KMS-11 (cell line): ENCODE measurements at regions not wholly inside any gene's neighbourhood (a gene's known extent, or its start where the extent isn't known, plus 50 kb on each side); places are given as distances from the start of the nearest gene placed in this dataset.

ENCODE experiments used
- H2AFZ ChIP-seq: fragments of 200-600 bp; sonication (generic); 2 replicates; pipeline ENCODE4 v1.6.1; 2016; ENCODE audit warnings: antibody characterized with exemption, mixed run types, low read depth
- H3K27ac ChIP-seq: fragments of 200-600 bp; sonication (generic); 2 replicates; pipeline ENCODE4 v1.6.1; 2016; ENCODE audit warnings: mild to moderate bottlenecking, mixed run types
- H3K27me3 ChIP-seq: fragments of 200-600 bp; sonication (generic); 2 replicates; pipeline ENCODE4 v1.6.1; 2017; ENCODE audit warnings: mild to moderate bottlenecking, low read depth, mixed run types, moderate library complexity; ENCODE audit not compliant: insufficient read depth
- H3K36me3 ChIP-seq: fragments of 200-600 bp; sonication (generic); 2 replicates; pipeline ENCODE4 v1.6.1; 2017; ENCODE audit warnings: mild to moderate bottlenecking, mixed run types; ENCODE audit not compliant: insufficient read depth
- H3K4me1 ChIP-seq: fragments of 200-600 bp; sonication (generic); 2 replicates; pipeline ENCODE4 v1.6.1; 2016; ENCODE audit warnings: mild to moderate bottlenecking, low read depth, mixed run types; ENCODE audit not compliant: poor library complexity, severe bottlenecking
- H3K4me2 ChIP-seq: fragments of 200-600 bp; sonication (generic); 2 replicates; pipeline ENCODE4 v1.7.0; 2016; ENCODE audit warnings: mild to moderate bottlenecking, mixed run types
- H3K4me3 ChIP-seq: fragments of 200-600 bp; sonication (generic); IDR thresholded peaks from 2 replicates; pipeline ENCODE4 v1.6.1; 2017; ENCODE audit warnings: low read depth, low read length, mixed read lengths; ENCODE audit not compliant: insufficient read depth
- H3K79me2 ChIP-seq: fragments of 200-600 bp; sonication (generic); 2 replicates; pipeline ENCODE4 v1.6.1; 2016; ENCODE audit warnings: low read depth, mixed run types; ENCODE audit not compliant: insufficient read depth
- H3K9ac ChIP-seq: fragments of 200-600 bp; sonication (generic); 2 replicates; pipeline ENCODE4 v1.6.1; 2016; ENCODE audit warnings: mild to moderate bottlenecking, mixed run types
- H4K20me1 ChIP-seq: fragments of 200-600 bp; sonication (generic); 2 replicates; pipeline ENCODE4 v1.6.1; 2016; ENCODE audit warnings: mild to moderate bottlenecking, mixed run types; ENCODE audit not compliant: insufficient read depth
- CTCF ChIP-seq: fragments of 200-600 bp; sonication (generic); conservative IDR thresholded peaks from 2 replicates; pipeline ENCODE4 v1.6.1; 2017; ENCODE audit warnings: low read depth, mild to moderate bottlenecking, antibody characterized with exemption, low read length, moderate library complexity, mixed read lengths

- H3K79me2 ChIP-seq = no peaks in the 10 kb centered on the region
- no peak overlapping the region for H3K4me2 ChIP-seq
- H3K27me3 ChIP-seq = no peaks in the 10 kb centered on the region
- H3K4me1 ChIP-seq = no peaks in the 10 kb centered on the region
- H4K20me1 ChIP-seq = no peaks in the 10 kb centered on the region
- H3K4me3 ChIP-seq = no peak overlapping the region
- H2AFZ ChIP-seq = no peak overlapping the region
- no peak for TF ChIP-seq CTCF
- no peaks in the 10 kb centered on the region for H3K36me3 ChIP-seq
- H3K9ac ChIP-seq = no peak overlapping the region
- H3K27ac ChIP-seq = no peak overlapping the region
Measured at GRCh38 chr11:42271306-42271705, 811.9 kb upstream of the LRRC4C start.

DNA sequence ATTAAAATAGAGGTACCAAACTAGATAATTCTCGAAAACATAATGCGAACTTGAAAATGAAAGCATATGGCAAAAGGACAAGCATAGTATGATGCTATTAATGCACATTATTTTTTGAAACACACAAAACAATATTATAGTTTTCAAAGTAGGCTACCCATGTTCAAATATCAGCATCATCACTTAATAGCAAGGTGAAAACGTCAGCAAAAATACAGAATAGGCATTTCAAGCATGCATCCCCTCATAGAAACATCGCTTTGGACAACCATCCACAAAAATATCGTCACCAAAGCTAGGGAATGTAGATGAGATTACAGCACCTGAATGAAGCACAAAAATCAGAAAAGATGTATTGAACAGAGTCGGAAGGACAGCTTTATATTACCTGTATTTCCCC is 814.5 kb upstream of the LRRC4C start:
- Histone ChIP-seq H3K79me2 (no peaks in the 10 kb centered on the region), H3K4me3 (no peak overlapping the region), H3K27me3 (no peaks in the 10 kb centered on the region), H2AFZ (no peak overlapping the region), H3K36me3 (no peaks in the 10 kb centered on the region), H3K4me1 (no peaks in the 10 kb centered on the region), H3K4me2 (no peak overlapping the region), H3K9ac (no peak overlapping the region), H3K27ac (no peak overlapping the region), H4K20me1 (no peaks in the 10 kb centered on the region)
- TF ChIP-seq CTCF = no peak

DNA sequence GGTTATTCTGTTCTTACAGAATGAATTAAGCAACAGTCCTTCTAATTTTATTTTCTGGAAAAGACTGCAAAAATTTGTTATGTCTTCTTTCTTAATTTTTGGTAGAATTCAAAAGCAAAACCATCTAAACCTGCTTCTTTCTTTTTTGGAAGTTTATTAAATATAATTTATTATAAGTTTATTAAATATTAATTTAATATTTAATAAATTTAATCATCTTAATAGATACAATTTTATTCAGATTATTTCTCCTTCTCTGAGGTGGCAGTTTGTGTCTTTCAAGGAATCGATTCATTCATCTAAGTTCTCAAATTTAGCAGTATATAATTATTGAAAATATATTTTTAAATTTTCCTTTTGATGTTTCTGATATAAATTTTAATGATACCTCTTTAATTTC is 837.5 kb upstream of the LRRC4C start:
- Histone ChIP-seq H2AFZ (no peak overlapping the region), H3K79me2 (no peaks in the 10 kb centered on the region), H3K27ac (no peak overlapping the region), H3K4me2 (no peak overlapping the region), H3K27me3 (no peaks in the 10 kb centered on the region), H4K20me1 (no peaks in the 10 kb centered on the region), H3K36me3 (no peaks in the 10 kb centered on the region), H3K4me3 (no peak overlapping the region), H3K4me1 (no peaks in the 10 kb centered on the region), H3K9ac (no peak overlapping the region)
- no peak for TF ChIP-seq CTCF

DNA sequence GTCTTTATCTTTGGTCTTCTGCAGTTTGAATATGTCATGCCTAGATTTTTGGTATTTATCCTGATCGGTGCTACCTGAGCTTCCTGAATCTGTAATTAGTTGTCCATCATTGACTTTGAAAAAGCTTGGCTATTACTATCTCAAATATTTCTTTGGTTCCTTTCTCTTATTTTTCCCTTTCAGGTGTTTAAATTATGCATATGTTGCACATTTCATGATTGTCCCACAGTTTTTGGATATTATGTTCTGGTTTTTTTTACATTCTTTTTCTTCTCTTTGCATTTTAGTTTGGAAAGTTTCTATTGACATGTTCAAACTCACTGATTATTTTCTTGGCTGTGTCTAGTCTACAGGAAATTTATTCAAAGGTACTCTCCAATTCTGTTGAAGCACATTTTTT is 840.3 kb upstream of the LRRC4C start:
- Histone ChIP-seq H3K79me2 (no peaks in the 10 kb centered on the region), H3K27ac (no peak overlapping the region), H3K9ac (no peak overlapping the region), H3K27me3 (no peaks in the 10 kb centered on the region), H3K4me2 (no peak overlapping the region), H2AFZ (no peak overlapping the region), H4K20me1 (no peaks in the 10 kb centered on the region), H3K36me3 (no peaks in the 10 kb centered on the region), H3K4me3 (no peak overlapping the region), H3K4me1 (no peaks in the 10 kb centered on the region)
- no peak for TF ChIP-seq CTCF

DNA sequence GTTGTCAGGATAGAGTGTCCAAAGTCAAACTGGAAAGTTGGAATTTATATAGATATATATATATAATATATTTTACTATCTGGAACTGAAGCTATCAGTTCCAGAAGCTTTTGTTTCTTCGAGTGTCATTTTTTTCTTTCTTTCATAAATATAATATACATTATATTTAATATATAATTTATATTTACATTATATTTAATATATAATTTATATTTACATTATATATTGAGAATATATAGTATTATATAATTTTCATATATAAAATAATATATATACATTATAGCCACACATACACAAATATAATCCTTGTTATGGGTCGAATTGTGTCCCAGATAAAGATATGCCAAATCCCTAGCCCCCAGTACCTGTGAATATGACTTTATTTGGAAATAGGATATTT is 842.3 kb upstream of the LRRC4C start:
- H3K4me3 ChIP-seq = no peak overlapping the region
- H3K79me2 ChIP-seq = no peaks in the 10 kb centered on the region
- no peak overlapping the region for H3K9ac ChIP-seq
- no peak overlapping the region for H3K4me2 ChIP-seq
- no peaks in the 10 kb centered on the region for H3K27me3 ChIP-seq
- no peaks in the 10 kb centered on the region for H4K20me1 ChIP-seq
- no peaks in the 10 kb centered on the region for H3K4me1 ChIP-seq
- no peak overlapping the region for H3K27ac ChIP-seq
- no peak for TF ChIP-seq CTCF
- H3K36me3 ChIP-seq = no peaks in the 10 kb centered on the region
- H2AFZ ChIP-seq = no peak overlapping the region
